Ovary (tissue), 7 donors: ENCODE measurements at regions not wholly inside any gene's neighbourhood (a gene's known extent, or its start where the extent isn't known, plus 50 kb on each side); places are given as distances from the start of the nearest gene placed in this dataset.
"Not testable (repeated sequence)": the region's sequence is repeated elsewhere in the genome, so short reads cannot be mapped to it uniquely, and the experiment has no call there.

Experiments used
- DNase-seq, 5 donors: peaks; one replicate each; pipeline ENCODE4 v3.0.0-alpha.2; 2019 to 2020
- H3K27ac ChIP-seq, 2 donors: fragments of 200-600 bp; one replicate each; pipeline versions ENCODE4 v1.5.1 to v1.8.0; 2019 to 2022
- H3K27me3 ChIP-seq: fragments of 200-600 bp; one replicate; pipeline ENCODE4 v1.8.0; 2022
- H3K36me3 ChIP-seq: fragments of 200-600 bp; sonication (generic); one replicate; pipeline ENCODE4 v1.5.1; 2019
- H3K4me1 ChIP-seq: one replicate; pipeline ENCODE4 v1.8.1; 2013; ENCODE audit warnings: mild to moderate bottlenecking, moderate library complexity; ENCODE audit not compliant: insufficient read depth
- H3K4me3 ChIP-seq: fragments of 200-600 bp; sonication (generic); one replicate; pipeline ENCODE4 v1.5.1; 2017
- H3K9me3 ChIP-seq, 2 donors: fragments of 200-600 bp in 1 of 2; sonication (generic) in 1 of 2; one replicate each; pipeline versions ENCODE4 v1.5.1 to v1.8.1; 2013 to 2019; ENCODE audit warnings: mild to moderate bottlenecking in 1 of 2, moderate library complexity in 1 of 2
- EP300 ChIP-seq: sonication (generic); formaldehyde crosslinking; IDR thresholded peaks from one replicate; pipeline ENCODE4 v1.6.1; 2017; ENCODE audit warnings: antibody characterized with exemption
- POLR2A ChIP-seq: fragments of 450-650 bp; IDR thresholded peaks from one replicate; pipeline ENCODE4 v1.6.1; 2017; ENCODE audit warnings: antibody characterized with exemption, mild to moderate bottlenecking, moderate library complexity
- WGBS, 3 donors: extraction: QIAGEN DNeasy Blood & Tissue Kit in 1 of 3; methylation state at CpG; one replicate each; pipeline versions ENCODE4 v1.1.5 to v1.1.7; 2013 to 2017; 5-methylcytosine and 5-hydroxymethylcytosine counted together
- intact Hi-C, 4 donors: fragments of 100-400 bp; cut with DNase I; formaldehyde crosslinking; loops; one replicate each; pipeline versions ENCODE4 v1.11.0 to v1.15.1; 2022 to 2023
- TF ChIP-seq, protein P1 (sequence below), 3 donors: fragments of 450-650 bp in 2 of 3; fragments of 200-600 bp in 1 of 3; IDR thresholded peaks; one replicate each; pipeline versions ENCODE4 v1.5.1 to v1.8.0; 2016 to 2022; ENCODE audit warnings: antibody characterized with exemption in 3 of 3, mild to moderate bottlenecking in 1 of 3
- donor health status: DM: no; HTN: no; CAD: no; lungs with moderate emphysema.
- donor health status: DM: no; HTN: no; CAD: no.
- donor health status: Bipolar disorder and iron deficiency.
- donor health status: DM: no; HTN: no; CAD: no.
- donor health status: DM: yes; HTN: yes; CAD: no.

DNA sequence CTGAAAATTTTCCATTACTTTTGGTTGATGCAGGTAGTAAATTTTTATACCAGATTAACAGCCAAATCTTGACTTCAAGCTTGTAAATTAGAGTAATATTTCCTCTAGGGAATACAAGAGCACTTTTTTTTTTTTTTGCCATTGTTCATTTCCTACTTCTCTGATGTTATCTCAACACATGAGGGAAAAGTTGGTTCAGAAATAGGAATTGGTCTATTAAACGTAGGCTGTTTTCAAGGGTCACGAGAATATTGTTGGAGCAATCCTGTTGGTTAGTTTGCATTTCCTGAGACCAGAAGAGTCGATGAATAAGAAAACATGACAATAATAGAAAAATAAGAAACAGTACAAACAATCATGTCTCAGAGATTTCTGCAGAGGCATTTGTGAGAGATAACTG is 453.9 kb upstream of the CCDC179 start:
- Histone ChIP-seq H3K9me3 (no peaks in the 10 kb centered on the region), H3K27ac (no peak overlapping the region), H3K4me3 (no peak overlapping the region), H3K4me1 (no peaks in the 10 kb centered on the region), H3K36me3 (no peaks in the 10 kb centered on the region), H3K27me3 (no peaks in the 10 kb centered on the region)
- intact Hi-C loops, result no loop called here
- DNase-seq, result no peak
- TF ChIP-seq, protein P1, sequence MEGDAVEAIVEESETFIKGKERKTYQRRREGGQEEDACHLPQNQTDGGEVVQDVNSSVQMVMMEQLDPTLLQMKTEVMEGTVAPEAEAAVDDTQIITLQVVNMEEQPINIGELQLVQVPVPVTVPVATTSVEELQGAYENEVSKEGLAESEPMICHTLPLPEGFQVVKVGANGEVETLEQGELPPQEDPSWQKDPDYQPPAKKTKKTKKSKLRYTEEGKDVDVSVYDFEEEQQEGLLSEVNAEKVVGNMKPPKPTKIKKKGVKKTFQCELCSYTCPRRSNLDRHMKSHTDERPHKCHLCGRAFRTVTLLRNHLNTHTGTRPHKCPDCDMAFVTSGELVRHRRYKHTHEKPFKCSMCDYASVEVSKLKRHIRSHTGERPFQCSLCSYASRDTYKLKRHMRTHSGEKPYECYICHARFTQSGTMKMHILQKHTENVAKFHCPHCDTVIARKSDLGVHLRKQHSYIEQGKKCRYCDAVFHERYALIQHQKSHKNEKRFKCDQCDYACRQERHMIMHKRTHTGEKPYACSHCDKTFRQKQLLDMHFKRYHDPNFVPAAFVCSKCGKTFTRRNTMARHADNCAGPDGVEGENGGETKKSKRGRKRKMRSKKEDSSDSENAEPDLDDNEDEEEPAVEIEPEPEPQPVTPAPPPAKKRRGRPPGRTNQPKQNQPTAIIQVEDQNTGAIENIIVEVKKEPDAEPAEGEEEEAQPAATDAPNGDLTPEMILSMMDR (IDR thresholded peaks at IDR 0.05), result no peak
- TF ChIP-seq EP300 (no peak), POLR2A (no peak)
- 65 to 78% (median 78%) methylated on average over 3 of the region's 3 CpGs for WGBS, 3 donors

DNA sequence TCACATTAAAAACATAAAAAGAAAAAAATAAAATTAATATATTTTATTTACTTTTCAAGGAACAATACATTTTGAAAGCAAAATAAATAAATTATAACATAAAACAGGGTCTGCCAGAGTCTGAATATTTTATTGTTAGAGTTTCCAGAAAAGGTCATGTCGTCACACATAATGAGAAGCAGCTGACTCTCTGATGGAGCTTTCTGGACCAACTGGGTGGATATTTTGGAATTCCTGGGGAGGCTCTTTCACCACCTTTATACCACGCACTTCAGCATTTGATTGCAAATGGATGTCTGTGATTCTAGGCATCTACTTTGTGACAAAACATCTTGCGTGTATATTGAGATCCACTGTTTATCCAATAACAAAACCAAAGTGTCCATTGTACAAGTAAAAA is 455.0 kb upstream of the CCDC179 start:
- Histone ChIP-seq H3K4me3 (no peak overlapping the region), H3K36me3 (no peaks in the 10 kb centered on the region), H3K27me3 (no peaks in the 10 kb centered on the region), H3K27ac (no peak overlapping the region), H3K4me1 (no peaks in the 10 kb centered on the region), H3K9me3 (no peaks in the 10 kb centered on the region)
- WGBS, 3 donors, result 54 to 92% (median 87%) methylated on average over 3 of the region's 3 CpGs
- no peak for DNase-seq
- no peak for TF ChIP-seq POLR2A
- TF ChIP-seq, protein P1 (IDR thresholded peaks at IDR 0.05), result no peak
- TF ChIP-seq EP300, result no peak
- intact Hi-C loops, result no loop called here

DNA sequence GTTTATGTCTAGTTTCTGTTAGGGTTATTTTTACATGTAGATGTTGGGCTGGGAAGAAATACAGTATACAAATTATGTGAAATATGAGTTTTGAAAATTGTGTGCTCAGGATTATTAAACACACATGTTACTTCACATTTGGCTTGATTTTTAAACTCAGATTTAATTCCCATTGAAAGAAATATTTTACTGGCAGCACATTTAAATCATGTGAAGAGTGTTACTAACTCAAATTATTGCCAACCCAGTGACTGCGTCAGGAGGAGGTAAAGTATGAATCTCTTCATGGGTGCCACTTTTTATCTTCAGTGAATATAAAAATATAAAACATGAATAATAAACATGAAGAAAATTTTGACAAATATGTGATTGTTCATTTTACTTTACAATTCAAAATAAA is 457.5 kb upstream of the CCDC179 start:
- Histone ChIP-seq H3K4me1 (no peaks in the 10 kb centered on the region), H3K9me3 (no peaks in the 10 kb centered on the region), H3K27ac (no peak overlapping the region), H3K27me3 (no peaks in the 10 kb centered on the region), H3K36me3 (no peaks in the 10 kb centered on the region), H3K4me3 (no peak overlapping the region)
- DNase-seq, result no peak
- TF ChIP-seq POLR2A, result no peak
- no peak for TF ChIP-seq EP300
- TF ChIP-seq, protein P1 (IDR thresholded peaks at IDR 0.05), result no peak
- 55 to 71% (median 69%) methylated on average over 1 of the region's 1 CpG for WGBS, 3 donors
- intact Hi-C loops, result no loop called here

DNA sequence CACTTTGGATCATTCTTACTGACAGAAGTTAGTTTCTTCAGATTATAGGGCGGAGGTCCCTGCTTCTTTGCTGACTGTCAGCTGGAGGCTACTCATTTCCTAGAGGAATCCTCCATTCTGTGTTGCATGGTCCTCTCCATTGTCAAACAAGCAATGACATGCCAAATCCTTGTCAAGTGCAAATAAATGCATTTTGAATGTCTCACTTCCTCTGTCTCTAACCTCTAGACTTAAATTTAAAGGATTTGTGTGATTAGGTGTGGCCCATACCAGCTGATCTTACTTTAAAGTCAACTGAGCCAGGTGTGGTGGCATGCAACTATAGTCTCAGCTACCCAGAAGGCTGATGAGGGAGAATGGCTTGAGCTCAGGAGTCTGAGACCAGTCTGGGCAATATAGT is 458.4 kb upstream of the CCDC179 start:
- H3K4me1 ChIP-seq, result no peaks in the 10 kb centered on the region
- no peaks in the 10 kb centered on the region for H3K36me3 ChIP-seq
- no peaks in the 10 kb centered on the region for H3K27me3 ChIP-seq
- intact Hi-C loops, result no loop called here
- no peak for DNase-seq
- WGBS, 3 donors, result 78 to 86% (median 85%) methylated on average over 1 of the region's 1 CpG
- no peaks in the 10 kb centered on the region for H3K9me3 ChIP-seq
- no peak overlapping the region for H3K4me3 ChIP-seq
- no peak overlapping the region for H3K27ac ChIP-seq
- TF ChIP-seq EP300 (no peak), POLR2A (no peak)
- TF ChIP-seq, protein P1 (IDR thresholded peaks at IDR 0.05), result no peak

DNA sequence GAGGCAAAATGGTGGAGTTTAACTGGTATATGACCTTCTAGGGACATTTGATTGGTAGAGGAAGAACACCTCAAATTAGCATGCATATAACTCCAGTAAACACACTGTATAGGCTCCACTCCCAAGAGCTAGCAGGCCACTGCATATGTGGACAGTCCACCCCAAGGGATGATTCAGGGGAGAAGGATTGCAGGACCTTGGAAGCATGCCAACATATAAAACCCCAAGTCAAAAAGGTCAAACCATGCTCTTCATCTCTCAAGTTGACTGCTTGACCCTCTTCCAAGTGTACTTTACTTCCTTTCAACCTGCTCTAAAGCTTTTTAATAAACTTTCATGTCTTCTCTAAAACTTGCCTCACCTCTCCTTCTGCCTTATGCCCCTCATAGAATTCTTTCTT is 459.9 kb upstream of the CCDC179 start:
- Histone ChIP-seq H3K27ac (no peak overlapping the region), H3K27me3 (no peaks in the 10 kb centered on the region), H3K4me3 (no peak overlapping the region), H3K36me3 (no peaks in the 10 kb centered on the region), H3K4me1 (no peaks in the 10 kb centered on the region), H3K9me3 (no peaks in the 10 kb centered on the region)
- DNase-seq, result no peak
- TF ChIP-seq, protein P1 (IDR thresholded peaks at IDR 0.05), result no peak
- intact Hi-C loops, result no loop called here

DNA sequence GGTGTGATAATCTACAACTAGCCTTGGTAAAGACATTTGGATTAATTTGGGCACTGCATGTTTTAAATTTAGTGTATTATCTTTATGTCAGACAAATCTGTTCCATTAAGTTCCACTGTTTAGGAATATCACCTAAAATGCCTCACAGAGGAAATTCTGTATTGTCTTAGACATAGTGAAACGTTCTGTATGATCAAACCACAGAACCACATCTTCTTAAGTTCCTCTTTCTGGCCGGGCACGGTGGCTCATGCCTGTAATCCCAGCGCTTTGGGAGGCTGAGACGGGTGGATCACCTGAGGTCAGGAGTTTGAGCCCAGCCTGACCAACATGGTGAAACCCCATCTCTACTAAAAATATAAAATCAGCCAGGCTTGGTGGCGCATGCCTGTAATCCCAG is 475.3 kb upstream of the CCDC179 start:
- H3K36me3 ChIP-seq, intact Hi-C loops, H3K27me3 ChIP-seq, H3K4me1 ChIP-seq, H3K27ac ChIP-seq, H3K4me3 ChIP-seq, H3K9me3 ChIP-seq, DNase-seq: not testable (repeated sequence)
- WGBS, 3 donors, result 77 to 92% (median 91%) methylated on average over 6 of the region's 6 CpGs
